ENCODE measurements at regions not wholly inside any gene's neighbourhood (a gene's known extent, or its start where the extent isn't known, plus 50 kb on each side); places are given as distances from the start of the nearest gene placed in this dataset.

GRCh38 chr21:39010629-39011404 is 172.4 kb downstream of the PSMG1 start:
- TF ChIP-seq, protein P1, sequence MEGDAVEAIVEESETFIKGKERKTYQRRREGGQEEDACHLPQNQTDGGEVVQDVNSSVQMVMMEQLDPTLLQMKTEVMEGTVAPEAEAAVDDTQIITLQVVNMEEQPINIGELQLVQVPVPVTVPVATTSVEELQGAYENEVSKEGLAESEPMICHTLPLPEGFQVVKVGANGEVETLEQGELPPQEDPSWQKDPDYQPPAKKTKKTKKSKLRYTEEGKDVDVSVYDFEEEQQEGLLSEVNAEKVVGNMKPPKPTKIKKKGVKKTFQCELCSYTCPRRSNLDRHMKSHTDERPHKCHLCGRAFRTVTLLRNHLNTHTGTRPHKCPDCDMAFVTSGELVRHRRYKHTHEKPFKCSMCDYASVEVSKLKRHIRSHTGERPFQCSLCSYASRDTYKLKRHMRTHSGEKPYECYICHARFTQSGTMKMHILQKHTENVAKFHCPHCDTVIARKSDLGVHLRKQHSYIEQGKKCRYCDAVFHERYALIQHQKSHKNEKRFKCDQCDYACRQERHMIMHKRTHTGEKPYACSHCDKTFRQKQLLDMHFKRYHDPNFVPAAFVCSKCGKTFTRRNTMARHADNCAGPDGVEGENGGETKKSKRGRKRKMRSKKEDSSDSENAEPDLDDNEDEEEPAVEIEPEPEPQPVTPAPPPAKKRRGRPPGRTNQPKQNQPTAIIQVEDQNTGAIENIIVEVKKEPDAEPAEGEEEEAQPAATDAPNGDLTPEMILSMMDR (IDR thresholded peaks at IDR 0.05) = no peak
- TF ChIP-seq POLR2AphosphoS5 (IDR thresholded peaks at IDR 0.05; ENCODE audit: low read depth, low read length) = no peak
- TF ChIP-seq REST (IDR thresholded peaks at IDR 0.05; ENCODE audit: insufficient read depth in 1 of 2, low read depth in 2 of 2, low read length in 1 of 2) = no peak
